GM19035 (cell line): ENCODE measurements at regions not wholly inside any gene's neighbourhood (a gene's known extent, or its start where the extent isn't known, plus 50 kb on each side); places are given as distances from the start of the nearest gene placed in this dataset.

ENCODE experiments used
- ATAC-seq: cut with Tn5 transposase; IDR thresholded peaks from one replicate; pipeline ENCODE4 v1.9.1; 2021; ENCODE audit not compliant: unreplicated experiment

DNA sequence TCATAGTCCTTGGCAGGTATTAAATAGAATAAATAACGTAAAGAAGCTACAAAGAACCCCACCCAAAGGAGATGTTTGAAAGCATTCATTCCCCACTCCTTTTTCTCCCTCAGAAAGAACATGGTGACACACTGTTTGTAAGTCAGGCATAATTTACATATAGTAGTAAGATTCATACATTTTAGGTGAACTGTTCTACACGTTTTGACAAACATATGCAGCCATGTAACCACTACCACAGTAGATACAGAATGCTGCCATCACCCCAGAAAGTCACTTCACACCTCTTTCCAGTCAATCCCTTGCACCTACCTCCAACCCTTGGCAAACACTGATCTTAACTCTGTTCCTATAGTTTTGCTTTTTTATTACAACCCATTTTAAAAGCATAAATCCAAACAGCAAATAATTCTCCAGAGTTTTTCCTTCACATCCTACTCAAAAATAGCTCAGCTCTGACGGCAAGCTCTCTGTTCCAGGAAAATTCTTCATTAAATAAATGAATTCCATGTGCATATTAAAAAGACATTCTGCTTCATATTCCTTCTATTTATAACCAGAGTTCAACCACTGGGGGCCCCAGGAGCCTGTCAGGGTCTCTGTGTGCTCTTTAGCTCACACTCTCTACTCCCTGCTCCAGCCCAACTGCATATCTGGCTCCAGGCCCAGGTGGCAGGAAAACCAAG lies 258.8 kb downstream of the PLPP3 start:
- ATAC-seq: no peak

DNA sequence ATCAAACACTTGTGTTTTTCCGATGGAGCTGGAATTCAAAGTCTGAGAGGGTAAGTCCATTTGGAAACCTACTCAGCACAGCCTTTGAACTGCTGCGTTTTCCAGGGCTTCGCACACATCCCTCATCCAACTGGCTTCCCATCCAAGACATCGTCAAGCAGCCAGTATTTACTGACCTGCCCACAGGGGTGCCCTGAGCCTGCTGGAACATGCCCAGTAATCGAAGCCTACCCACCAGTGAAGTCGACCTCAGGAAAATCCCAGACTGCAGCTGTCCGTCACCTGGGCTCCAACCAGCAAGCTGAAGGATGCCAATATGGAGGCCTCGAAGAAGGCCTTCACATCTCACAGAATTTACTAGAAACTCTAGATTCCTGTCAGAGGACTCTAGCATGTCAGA lies 261.6 kb downstream of the PLPP3 start:
- no peak for ATAC-seq

DNA sequence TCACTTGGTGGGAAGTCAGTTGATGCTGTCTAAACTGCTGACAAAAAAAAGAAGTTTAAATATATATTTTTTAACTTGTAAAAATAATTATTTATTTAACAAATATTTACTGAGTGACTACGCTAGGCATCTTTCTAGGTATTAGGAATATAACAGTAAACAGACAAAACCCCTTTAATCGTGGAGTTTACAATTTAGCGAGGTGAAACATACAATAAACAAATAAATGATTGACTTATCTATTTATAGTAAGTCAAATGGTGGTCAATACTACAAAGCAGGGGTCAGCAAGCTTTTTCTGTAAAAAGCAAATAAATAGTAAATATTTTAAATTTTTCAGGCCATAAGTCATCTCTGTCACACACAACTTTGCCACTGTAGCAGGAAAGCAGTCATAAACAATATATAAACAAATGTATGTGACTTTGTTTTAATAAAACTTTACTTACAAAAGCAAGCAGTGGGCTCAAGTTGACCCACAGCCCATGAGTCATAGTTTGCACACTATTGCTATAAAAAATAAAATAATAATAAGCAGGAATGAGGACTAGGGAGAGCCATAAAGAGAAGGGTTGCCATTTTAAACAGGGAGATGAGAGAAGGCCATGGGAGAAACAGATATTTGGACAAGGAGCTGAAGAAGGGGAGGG lies 263.9 kb downstream of the PLPP3 start:
- no peak for ATAC-seq

DNA sequence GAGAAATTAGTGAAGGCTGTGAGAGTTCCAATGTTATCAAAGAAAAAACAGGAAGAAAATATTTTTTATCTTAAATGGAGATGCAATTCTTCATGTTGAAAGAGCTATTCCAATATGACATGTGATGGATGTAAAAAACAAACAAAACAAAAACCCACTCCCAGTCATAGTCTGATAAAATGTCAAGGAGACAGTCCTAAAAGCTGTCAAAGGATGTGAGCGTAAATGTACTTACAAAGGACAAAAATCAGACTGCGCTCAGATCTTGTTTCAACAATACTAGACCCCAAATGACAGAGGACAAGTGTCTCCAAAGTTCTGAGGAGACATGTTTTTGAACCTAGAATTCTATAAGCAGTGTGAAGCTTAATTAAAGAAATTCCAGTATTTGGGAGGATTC lies 265.8 kb downstream of the PLPP3 start:
- ATAC-seq: no peak

DNA sequence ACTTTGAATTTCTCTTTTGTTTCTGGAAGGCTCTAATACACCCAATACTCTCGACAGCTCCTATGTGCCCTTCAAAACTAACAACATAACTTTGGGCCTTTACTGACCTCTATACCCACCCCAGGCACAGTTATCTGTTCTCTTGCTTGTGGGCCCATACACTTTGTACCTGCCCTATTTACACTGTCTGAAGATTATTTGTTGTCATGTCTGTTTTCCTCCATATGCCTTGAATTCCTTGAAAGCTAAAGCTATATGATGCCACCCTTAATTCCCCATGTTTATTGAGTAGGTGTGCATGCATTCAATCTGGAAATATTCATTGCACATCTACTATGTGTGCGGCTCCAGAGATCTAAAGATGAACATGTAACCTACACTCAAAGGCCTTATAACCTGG lies 267.6 kb downstream of the PLPP3 start:
- ATAC-seq: no peak

DNA sequence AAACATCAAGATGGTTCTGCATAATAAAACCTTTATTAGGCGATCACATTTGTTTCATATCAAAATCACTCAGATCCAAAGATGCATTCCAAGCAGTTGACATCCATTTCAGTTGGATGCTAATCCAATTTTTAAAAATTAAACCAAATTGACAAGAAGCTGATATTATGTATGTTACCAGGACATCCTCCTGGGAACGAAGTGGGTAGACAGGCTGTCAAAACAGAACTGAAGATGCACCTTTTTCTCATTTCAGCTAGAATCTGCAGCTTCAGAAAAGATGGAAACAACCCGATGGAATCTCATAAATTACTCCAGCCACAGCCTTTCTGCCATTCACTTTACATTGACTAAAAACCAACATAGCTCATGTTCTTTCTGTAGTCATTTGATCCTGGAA lies 268.4 kb downstream of the PLPP3 start:
- no peak for ATAC-seq

DNA sequence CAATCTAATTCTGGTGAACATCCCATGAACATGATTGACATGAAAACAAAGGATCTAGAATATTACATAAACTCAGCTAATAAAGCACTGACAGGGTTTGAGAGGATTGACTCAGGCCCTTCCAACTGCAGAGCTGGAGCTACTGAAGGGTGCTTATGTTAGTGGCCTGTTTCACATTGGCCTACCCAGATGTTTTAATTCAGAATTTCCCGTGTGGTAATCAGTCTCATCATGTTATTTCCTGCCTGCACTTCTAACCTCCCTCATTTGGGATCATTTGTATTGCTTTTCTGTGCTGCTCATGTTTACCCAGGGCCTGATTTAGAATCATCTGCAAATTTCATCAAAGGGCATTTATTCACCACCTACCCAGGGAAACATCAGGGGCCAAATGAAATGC lies 270.3 kb downstream of the PLPP3 start:
- ATAC-seq: no peak

DNA sequence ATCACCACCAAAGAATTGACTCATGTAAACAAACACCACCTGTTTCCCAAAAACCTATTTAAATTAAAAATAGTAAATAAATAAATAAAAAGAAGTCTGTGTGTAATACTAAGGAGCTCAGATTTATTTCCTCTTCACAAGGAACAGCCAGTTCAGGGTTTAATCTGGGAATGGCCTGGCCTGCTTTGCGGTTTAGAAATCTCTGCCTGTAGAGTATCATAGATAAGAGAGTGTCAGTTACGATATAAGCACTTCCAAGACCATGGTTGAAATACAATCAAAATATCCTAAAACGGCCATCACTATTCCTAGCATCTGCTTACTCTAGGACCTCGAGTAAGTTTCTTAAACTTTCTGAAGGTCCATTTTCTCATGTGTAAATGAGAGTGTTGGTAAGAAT lies 274.4 kb downstream of the PLPP3 start:
- no peak for ATAC-seq

DNA sequence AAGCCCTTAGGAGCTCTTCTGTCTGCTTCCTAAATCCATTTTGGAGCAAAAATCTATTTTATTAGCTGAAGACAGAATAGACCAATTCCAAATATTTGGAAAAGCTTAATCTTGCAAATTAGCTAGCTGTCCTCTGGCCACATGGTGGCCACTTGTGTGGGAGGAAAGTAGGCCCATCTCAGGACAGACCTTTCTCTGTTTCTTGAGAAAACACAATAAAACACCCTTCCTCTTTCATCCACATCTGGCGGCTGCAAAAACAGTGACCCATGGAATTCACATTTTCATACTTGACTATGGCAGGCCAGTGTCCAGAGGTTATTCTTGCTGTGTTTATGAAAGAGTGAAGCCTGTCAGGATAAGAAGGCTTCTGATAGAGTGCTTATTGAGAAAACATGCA lies 275.6 kb downstream of the PLPP3 start:
- no peak for ATAC-seq

DNA sequence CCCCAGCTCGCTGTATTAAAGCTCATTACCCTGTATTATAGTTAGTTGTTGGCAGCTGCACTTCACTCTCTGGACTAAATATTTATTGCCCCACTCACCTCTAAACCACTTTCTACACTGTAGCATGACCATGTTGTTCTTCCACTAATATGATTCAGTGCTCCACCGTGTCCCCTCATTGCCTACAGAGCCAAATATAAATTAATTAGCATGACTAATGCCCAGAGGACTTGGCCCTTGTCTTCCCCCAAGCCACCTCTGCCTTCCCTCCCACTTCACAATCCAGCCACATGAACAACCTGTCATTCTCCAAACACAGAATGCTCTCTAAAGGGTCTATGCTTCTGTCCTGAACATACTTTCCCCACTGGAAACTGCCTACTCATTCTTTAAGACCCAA lies 276.5 kb downstream of the PLPP3 start:
- ATAC-seq: no peak

DNA sequence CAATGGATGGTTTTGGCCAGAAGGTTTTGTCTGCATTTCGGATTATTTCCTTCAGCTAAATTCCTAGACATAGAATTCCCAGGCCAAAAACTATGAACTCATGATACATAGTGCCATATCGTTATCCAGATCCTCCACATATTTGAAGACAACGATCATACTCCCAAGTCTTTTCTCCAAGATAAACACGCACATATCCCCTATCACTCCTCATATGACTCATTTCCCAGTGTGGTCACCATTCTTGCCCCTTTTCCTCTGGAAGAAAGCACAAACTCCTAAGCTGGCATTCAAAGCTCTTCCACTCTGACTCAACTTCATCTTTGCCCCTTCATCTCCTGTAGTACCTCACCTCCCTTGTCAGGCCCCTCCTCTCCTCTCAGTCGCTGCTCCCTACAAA lies 277.6 kb downstream of the PLPP3 start:
- ATAC-seq: no peak

DNA sequence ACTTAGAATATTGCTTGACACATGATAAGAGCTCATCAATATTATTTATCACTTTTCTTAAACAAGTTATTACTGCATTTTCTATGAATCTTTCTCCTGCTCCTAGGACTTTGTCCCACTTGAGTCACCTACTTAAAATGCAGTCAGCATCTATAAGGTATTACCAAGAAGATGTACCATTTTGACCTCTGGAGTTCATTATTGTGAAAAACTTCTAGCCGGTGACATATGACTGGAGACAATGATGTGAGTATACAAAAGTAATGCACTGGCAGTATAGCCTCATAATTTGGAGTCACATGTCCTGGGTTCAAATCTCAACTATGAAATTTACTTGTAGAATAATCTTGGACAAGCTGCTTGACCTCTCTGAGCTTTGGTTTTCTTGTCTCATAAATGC lies 278.5 kb downstream of the PLPP3 start:
- ATAC-seq: no peak

DNA sequence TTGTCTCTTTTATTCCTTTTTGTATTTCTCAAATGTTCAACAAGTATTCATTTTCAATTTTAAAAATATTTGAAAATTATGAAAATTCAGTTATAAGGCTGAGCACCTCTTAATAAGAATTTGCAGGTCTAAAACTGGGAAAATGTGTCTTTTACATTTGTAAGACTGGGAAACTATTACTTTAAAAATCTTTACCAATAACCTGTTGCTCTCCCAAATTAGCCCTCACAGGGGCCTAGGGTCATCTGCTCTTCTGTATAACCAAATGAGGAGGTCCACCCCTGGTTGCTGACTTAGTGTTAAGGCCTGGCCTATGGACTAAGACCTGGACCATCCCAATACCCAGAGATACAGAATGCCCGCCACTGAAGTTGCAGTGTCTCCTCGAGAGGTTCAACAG lies 280.5 kb downstream of the PLPP3 start:
- ATAC-seq: no peak

DNA sequence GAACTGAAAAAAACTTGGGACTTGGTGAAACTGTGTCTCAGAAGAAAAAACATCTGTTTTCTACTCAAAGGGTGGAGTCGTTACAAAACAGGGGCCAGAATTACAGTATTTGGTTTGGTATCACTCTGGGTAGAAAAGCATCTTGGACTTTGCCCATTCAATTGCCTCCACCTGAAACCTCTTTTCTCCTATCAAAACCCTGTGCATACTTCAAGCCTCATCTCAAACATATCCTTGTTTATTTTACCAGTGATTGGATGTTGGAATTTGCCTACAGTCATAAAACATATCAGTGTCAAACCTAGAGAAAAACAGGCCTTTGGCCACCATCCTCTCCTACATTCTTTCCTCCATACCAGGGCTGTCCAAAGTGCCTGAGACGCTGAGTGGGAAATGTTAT lies 281.5 kb downstream of the PLPP3 start:
- ATAC-seq: no peak

DNA sequence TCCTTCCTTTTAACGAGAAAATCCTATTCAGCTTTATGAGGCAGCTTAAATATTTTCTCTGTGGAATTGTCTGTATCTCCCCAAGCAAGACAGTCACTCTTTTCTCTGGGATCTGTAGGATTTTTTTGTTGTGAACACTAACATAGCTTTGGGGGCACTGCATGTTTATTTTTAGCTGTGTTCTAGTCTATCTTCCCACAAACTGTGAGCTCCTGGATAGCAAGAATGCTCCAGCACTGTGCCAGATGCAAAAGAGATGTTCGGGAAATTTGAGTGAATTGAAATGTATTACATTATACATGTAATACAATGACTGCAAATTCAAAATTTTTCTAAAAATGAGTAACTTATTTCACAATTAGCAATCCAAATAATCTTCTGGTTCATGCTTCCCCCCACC lies 282.2 kb downstream of the PLPP3 start:
- no peak for ATAC-seq

DNA sequence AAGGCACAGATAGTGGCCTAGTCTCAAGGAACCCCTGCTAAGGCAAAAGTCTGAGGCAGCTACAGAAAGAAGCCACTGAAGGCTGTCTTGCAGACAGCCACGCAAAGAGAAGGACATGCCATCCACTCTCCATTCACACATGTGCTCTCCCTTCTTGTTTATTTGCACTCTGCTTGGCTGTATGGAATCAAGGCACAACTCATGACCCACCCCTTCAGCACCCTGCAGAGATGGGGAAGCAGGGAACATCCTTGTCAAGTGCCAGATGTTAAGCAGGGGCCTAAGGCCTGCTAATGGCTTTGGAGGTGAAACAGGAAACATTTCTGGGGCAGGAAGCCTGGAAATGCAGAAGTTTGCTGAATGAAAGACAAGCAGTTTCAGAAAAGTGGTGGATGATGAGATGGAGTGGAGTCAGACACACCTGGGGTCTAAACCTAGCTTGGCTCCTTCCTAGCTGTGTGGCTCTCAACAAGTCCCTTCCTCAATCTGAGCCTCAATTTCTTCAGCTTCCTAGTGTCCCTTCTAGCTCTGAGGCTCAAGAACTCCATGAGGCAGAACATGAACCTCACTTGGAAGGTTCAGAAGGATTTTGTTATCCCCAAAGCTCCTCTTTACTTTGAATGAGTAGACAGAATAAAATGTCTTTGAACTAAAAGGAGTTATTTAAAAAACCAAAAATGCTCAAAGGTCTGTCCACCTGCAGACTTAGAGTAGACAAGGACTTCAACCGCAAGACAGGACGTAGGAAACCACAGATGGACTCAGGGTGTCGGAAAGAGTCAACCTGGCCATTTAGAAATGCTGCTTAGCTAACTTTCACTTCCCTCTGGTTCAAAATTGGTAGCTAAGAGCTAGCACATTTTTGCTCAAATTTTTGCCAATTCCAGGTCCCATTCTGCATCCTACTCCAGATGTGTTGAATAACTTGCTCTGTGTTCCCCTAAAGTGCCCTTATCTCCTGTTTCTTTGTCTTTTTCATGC lies 283.1 kb downstream of the PLPP3 start:
- ATAC-seq: no peak

DNA sequence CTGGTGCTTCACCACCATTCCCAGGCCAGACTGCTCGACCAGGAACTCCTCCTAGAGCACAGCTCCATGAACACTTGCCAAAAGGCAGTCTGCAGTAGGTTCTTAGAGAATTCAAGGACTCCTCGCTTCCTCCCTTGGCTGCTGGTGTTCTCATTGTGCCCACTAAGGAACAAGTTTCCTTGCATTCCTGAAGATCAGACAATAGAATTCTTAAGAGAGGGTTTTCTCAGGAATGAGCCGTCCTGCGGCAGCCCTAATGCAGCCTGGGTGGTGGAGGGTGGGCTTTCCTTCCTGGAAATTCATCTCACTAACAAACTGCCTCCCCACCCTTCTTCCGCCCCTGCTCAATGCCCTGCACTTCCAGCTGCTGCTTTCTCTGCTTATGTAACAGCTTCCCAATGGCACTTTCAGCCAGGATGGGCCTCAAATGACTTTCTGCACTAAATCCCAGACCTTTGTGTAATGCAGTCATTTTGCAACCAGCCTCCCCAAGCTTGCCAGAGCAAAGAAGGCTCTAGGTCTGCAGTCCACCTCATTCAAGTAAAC lies 287.9 kb downstream of the PLPP3 start:
- no peak for ATAC-seq

DNA sequence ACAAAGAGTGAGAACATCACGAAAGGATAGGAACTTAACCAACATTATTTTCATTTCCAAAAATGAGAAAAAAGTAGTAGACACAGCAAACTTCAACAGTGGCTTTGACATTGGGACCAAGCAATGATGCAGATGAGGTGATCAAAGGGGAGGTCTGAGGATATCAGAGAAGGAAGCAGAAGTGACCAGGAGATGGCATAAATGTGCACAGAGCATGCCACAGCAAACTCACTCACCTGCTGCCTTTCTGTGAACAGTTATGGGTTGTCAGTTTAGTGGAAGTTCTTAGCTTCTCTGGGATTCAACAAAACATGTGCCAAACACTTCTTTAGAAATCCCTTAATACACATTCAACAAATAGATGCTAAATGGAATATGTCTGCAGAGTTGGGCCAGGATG lies 290.1 kb downstream of the PLPP3 start:
- no peak for ATAC-seq

DNA sequence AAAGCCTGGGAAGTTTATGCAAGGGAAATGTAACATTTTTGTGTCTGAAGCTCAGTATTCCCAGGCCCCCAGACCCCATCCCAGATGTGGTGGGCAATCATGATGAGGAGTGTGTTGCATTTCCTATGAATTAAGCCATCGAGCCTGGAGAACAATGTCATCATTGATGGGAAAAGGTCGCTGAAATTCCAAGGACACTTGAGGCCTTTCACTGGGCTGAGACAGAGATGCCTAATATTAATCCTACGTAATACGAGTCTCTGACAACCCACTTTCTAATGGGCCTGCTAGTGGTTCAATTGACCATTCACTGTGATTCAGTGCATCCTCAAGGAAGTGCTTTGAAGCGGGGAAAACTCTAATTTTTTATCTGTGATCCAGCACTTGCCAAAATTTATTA lies 291.6 kb downstream of the PLPP3 start:
- ATAC-seq: no peak

DNA sequence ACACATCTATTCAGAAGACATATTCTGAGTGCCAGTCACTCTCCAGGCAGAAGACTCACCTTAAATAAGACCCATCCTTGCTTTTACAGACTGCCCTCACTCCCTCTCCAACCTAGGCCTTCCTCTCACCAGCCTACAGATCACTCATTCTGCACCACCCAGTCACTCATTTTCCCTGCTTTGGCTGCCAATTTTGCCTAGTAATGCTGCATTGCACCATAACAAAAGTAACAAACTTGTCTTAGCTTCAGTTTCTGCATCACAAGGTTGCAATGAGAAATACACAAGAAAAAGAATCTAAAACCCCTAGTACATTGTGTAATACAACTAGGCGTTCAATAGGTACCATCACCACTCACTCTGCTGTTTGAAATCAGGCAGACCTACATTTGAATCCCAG lies 292.4 kb downstream of the PLPP3 start:
- no peak for ATAC-seq

DNA sequence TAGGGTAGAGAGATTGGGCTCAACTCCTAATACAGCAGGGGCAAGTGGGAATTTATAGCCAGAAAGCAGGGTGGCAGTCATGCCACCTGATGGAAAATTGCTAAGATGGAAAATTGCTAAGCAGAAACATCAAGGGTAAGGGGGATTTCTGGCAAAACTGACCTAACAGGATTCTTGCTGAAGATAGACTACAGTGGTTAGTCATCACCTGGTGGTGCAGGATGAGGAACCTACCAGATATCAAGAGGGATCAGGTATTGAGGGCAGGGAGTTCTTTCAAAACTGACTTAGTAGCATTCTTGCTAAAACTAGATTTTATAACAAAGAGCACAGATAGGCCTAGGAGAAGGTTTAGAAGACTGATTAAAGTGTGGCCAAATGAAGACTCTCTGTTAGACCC lies 292.9 kb downstream of the PLPP3 start:
- no peak for ATAC-seq
